GM21786 (cell line): ENCODE measurements at regions not wholly inside any gene's neighbourhood (a gene's known extent, or its start where the extent isn't known, plus 50 kb on each side); places are given as distances from the start of the nearest gene placed in this dataset.
"Not testable (repeated sequence)": the region's sequence is repeated elsewhere in the genome, so short reads cannot be mapped to it uniquely, and the experiment has no call there.

ENCODE experiments used
- ATAC-seq: cut with Tn5 transposase; IDR thresholded peaks from one replicate; pipeline ENCODE4 v1.9.1; 2021; ENCODE audit not compliant: unreplicated experiment

DNA sequence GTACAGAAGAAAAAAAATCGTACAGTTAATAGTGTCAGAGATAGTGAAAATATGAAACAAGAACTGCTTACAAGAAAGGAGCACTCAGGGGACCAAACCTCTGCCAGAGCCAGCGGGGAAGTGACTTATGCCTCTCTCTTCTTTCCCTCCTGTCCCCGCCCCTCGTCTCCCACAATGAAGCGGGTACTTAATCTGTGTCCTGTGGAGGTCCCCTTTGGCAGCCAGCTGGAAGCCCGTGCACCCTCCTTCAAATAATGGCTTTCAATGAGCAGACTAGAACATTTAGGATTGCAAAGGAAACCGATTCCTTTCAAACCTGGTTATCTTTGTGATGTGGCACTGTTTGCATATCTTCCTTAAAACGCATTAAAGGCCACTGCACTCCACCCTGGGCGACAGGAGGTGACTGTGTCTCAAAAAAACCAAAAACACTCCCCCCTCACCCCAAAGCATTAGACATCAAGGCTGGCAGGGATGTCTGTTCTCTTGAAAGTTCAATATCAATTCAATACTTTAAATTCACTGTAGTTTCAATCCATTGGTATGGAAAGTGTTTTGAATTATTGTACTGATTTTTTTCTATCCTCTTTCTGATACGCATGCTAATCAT is 51.7 kb downstream of the PPIAL4C start:
- ATAC-seq, result not testable (repeated sequence)

DNA sequence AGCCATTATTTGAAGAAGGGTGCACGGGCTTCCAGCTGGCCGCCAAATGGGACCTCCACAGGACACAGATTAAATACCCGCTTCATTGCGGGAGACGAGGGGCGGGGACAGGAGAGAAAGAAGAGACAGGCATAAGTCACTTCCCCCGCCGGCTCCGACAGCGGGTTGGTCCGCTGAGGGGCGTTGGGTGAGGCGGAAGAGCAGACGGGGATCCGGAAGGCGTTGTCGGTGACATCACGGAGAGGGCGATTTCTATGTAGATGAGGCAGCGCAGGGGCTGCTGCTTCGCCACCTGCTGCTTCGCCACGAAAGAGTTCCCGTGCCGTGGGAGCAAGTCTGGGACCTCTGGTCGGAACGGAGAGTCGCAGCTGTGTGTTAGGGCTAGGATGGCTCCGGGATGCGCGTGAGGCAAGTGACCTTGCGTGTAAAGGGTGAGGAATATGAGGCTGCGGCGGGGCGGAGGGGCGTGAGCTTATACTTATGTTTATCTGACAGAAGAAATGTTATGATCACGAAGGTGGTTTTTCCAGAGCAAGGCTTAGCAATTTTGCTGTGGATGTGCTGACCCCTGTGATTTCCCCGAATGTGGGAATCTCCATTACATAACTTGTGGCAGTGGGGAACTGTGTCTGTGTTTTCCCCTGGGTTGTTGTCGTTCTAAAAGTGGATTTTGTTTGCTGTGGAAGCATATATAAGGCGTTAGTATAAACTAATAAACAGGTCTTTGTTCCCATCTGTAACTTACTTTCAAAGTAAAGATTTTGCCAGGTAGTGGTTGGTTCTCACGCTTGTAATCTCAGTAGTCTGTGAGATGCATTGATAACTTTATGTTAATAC is 52.9 kb downstream of the PPIAL4C start:
- peak; percentile 95 for ATAC-seq

DNA sequence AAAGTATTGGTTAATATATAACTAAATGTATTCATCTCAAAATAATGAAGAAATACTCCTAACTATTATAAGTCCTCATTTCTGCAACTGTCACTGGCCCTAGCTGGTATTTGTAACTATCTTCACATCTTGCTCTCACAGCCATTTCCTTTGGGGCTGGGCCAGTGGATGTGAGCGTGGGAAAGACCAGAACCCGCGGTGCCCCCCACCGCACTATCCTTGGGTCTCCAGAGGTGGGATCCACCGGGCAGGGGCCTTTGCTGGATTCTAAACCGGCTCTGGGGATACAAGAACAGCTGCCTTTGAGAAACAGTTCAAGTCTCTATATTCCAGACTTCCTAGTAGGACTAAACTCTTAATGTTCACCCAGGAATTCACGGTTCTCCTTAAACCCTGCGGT is 54.8 kb downstream of the PPIAL4C start:
- ATAC-seq, result not testable (repeated sequence)

DNA sequence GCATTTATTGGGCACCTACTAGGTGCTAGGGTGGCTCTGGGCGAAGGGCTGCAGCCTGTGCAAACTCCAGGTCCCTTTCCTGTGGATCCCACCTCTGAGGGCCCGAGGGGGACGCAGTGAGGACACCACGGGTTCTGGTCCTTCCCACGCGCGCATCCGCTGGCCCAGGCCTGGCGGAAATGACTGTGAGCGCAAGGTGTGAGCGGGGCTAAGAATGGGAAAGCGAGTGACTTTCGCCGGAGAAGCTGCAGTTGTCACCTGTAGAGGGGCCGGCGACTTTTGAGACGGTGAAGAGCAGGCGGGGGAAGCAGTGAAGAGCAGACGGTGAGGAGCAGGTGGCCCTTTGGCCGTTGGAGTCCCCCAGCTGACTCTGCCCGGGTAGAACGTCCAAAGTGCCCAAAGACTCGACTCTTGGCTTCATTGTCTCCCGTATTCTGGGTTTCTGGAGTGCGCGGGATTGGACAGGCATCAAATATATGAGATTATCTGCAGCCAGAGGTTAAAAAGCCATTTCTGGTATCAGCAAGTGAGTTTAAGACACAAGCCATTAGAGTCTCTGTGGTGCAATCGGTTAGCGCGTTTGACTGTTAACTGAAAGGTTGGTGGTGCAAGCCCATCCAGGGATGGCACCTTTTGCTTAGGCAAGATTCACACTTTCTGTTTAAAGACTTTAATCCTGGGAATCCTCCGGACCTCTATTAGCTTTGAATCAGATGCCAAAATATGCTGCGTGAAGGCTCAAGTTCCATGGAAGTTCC is 55.4 kb downstream of the PPIAL4C start:
- not testable (repeated sequence) for ATAC-seq

DNA sequence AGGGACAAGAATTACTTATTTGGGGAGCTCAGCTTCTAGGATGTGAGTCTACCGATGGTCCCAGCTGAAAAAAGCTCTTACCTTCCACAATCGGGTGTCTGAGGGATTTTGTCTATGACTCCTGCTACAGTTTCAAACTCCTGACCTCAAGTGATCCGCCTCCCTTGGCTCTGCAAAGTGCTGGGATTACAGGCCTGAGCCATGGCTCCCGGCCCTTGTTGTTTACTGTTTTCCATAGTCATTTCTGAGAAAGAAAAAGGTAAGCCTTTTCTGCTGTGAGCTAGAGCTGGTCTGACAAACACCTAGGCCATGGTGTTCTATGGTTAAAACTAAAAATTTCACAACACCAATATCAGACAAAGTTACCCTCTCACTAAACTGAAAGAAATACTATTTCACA is 57.5 kb downstream of the PPIAL4C start:
- ATAC-seq, result not testable (repeated sequence)

DNA sequence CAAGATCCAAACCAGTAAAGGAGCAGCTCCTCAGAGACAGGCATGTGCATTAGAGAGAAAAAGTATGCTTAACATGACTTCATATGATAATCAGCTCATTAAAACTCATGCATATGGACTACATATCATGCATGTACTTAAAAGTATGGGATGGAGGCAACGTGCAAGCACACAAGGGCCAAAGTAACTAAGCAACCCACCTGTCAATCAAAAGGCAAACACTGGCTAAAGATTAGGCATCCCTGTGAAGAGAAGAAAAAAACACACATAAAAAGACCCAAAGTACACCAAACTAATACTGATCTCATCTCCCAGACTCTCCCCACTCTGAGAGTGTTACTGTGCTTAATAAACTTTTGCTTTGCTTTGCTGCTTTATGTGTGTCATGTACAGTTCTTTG is 61.2 kb downstream of the PPIAL4C start:
- ATAC-seq, result not testable (repeated sequence)

DNA sequence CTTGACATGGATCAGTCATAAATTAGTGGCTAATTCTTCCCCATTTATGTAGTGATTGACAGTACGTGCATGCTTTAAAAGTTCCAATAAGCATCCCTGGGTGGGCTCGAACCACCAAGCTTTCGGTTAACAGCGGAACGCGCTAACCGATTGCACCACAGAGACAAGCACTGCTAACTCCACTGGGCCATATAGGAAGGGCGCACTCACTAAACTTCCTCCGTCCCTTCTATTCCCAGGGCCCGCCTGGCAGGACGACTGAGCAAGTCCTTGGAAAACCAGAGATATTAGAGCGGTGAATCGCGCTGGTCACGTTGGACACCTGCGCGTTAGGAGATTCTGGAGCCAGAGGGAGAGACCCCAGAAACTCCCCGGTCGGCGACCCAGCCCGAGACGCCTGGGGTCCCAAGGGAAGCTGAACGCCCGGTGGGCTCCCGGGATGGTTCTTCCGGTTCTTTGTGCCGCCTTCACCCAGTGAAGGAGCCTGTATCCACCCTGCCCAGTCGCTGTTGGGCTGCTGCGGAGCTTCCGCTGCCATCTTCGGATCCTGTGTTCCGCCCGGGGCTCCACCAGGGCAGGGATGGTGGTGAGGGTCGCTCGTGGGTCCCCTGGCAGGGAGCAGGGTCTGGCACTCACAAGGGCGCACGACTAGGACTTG is 62.8 kb downstream of the PPIAL4C start:
- not testable (repeated sequence) for ATAC-seq

DNA sequence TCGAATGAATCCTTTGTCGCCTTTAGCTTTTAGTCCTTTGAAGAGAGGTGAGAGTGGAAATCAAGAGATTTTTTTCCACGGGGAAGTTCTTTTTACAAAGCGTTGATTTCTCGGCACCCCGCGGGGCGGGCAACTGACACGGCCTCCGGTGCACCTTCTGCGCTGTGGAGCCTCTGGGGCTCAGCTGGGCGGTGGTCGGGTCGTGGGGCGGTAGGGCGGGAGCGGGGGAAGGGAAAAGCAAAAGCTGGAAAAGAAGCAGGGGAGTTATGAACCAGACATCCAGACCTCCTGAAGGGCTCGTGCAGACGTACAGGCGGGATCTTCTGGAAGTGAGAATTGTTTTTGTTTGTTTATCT is 63.3 kb downstream of the PPIAL4C start:
- ATAC-seq, result not testable (repeated sequence)

DNA sequence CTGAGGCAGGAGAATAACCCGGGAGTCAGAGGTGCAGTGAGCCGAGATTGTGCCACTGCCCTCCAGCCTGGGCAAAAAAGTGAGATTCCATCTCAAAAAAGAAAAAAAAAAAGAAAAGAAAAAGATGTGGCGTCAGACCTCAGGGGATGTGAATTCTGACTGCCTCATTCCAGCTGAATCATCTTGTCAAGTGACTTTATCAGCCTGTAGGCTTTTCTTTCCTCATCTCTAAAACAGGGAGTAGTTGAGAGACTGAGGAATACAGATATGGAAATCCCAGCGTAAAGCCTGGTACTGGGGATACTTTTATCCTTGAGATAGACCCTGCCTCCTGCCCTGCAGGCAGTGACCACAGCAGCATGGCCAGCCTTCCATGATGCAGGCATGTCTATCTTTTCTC is 74.1 kb downstream of the PPIAL4C start:
- ATAC-seq, result not testable (repeated sequence)

DNA sequence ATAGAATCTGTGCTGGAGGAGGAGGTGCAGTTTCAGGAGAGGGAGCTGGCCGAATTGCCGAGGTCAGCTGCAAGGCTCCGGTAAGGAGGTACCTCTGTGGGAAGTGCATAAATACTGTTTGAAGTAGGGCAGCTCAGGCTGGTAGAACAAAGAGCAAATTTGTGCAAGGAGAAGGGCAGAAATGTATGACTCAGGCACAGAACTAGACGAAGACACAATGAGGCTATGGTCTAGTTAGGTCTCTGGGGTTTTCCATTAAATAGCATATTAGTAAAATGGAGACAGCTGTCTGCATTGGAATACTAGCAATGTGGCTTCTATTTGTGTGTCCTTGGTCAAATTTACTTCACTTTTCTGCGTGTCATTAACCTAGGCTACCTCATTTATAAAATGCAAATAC is 74.5 kb downstream of the PPIAL4C start:
- not testable (repeated sequence) for ATAC-seq

DNA sequence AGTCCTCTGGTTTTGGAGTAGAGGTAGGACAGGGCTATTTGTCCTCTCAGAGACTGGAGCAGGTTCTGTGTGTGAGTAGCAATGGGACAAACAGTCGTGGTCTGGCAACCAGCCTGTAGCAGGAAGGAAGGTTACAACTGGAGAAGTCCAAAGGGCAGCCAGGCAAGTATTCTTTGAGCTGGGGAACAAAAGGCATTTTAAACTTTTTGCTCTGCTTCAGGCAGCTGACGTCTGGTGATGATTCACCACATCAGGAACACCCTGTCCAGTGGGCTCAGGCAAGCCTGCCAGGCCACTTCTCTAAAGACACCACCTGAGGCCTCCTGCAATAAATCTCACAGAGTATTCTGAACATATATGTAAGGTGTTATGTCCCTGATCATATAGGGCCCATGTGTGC is 81.0 kb downstream of the PPIAL4C start:
- ATAC-seq, result not testable (repeated sequence)

DNA sequence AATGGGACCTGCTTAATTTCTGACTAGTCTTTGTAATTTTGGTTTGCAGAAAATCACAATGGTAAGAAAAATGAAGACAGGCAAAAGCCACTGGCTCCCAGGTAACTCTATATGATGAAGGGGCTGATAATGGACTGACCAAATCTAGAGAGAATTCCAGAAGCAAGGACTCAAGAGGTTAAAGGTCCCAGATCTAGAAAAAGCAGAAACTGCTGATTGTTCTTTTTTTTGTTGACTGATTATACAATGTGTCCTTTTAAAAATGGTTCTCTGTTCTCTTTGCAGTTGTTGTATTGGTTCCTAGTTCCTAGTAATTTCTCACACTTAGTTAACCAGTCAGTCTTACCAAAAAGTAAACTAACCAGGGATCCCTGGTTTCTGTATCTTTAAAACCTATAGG is 81.4 kb downstream of the PPIAL4C start:
- ATAC-seq, result not testable (repeated sequence)

DNA sequence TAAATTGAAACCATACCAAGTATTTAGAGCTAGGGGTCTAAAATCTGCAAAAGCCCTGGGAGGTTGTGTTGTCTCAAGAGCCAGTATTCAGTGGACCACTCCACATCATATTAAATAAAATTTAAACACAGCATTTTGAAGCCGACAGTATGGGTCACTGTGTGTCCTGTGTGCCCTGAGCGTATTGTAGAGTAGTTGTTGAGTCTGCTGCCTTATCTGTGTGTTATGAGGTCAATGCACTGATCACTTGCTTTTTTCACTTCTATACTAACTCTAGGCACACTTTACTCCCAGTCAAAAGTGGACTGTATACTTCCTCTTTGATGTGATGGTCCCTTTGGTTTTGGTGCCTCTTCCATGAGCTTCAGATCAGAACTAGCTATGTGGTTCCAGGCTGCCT is 81.9 kb downstream of the PPIAL4C start:
- not testable (repeated sequence) for ATAC-seq

DNA sequence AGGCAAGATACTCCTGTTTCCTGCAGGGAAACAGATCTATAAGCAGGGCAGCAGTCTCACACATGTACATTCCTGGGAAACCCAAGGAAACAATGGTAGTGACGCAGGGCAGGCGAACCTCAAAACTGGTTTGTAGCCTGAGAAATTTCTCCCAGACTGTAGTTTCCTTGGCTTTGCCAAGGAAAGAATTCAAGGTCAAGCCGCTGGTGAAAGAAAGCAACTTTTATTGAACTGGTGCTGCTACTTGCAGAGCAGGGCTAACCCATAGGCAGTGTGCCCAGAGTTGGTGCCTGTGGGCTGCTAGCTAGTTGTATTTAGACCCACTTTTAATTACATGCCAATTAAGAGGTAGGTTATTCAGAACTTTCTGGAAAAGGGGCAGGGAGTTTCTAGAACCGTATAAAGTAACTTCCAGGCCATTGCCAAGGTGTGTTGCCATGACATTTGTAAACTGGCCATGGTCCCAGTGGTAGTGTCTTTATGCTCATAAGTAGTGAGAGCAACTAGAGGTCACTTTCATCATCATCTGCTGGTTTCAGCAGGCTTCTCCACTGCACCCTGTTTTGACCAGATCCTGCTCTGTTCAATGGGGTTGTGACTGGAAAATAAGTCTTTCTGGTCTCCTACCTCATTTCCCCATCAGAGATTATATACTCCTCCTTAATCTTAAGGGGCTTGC is 89.7 kb downstream of the PPIAL4C start:
- ATAC-seq, result not testable (repeated sequence)

DNA sequence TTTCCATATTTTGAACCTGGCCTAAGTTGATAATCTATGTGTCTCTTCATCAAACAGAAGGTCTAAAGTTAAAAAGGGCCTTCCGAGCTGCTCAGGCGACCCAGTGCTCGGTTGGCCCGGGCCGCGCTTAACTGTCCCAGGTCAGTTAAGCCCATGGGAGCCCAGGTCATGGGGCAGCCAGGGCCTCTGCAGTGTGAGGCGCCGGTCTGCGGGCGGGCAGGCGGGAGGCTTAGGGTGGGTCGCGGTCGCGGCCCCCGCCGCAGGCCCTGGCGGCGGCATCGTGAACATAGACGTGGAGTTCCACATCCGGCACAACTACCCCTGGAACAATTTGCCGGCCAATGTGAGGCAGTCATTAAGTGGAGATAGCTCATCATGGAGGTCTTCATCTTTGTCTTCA is 91.3 kb downstream of the PPIAL4C start:
- not testable (repeated sequence) for ATAC-seq

DNA sequence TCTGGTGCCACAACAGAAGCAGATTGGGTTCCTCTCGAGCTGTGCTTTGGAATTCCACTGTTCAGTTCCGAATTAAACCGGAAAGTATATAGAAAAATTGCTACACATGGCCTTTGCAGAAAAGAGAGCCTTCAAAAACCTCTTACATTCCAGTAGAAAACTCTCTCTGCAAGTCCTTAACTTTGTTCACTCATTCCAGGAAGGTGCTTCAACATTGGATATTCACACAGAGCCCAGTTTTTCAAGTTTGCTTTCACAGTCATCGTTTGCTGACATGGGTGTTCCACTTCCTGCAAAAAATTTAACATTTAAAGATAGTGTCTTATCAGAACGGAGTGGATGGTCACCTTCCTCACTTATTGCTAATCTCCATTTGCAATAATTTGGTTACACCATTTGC is 93.7 kb downstream of the PPIAL4C start:
- ATAC-seq, result not testable (repeated sequence)

DNA sequence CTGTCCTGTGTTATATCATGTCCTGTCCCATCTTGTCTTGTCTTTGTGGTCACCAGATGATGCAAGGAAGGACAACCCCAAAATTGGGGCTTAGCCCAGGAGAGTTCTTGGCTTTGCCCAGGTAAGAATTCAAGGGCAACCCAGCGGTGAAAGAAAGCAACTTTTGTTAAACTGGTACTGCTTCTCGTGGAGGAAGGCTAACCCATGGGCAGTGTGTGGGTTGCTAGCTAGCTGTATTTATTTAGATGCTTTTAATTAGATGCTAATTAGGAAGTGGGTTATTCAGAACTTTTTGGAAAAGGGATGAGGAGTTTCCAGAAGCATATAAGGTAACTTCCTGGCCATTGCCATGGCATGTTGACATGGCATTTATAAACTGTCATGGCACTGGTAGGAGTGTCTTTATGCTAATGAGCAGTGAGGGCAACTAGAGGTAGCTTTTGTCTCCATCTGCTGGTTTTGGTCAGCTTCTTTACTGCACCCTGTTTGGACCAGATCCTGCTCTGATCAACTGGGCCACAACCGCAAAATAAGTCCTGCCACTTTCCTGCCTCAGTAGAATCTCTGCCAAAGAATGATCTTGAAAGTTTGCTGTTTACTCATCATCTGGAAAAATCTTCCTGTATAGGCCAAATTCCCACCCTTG is 95.8 kb upstream of the FCGR1A start:
- not testable (repeated sequence) for ATAC-seq

DNA sequence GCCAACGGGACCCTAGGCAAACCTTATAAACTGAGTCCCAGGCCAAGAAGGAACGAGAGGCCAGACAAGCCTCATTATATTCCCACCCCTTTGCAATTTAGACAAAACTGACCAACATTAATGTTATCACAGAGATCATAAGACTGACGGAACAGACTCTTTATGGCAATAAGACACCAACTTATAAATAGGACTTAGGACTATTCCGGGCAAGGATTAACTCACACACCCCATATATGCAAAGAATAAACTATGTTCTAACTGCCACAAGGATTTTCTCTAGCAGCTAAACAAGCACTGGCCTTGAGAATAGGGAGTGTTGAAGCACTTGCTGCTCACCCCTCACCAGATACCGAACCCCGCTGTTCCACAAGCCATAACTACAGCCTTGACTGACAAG is 91.1 kb upstream of the FCGR1A start:
- not testable (repeated sequence) for ATAC-seq

DNA sequence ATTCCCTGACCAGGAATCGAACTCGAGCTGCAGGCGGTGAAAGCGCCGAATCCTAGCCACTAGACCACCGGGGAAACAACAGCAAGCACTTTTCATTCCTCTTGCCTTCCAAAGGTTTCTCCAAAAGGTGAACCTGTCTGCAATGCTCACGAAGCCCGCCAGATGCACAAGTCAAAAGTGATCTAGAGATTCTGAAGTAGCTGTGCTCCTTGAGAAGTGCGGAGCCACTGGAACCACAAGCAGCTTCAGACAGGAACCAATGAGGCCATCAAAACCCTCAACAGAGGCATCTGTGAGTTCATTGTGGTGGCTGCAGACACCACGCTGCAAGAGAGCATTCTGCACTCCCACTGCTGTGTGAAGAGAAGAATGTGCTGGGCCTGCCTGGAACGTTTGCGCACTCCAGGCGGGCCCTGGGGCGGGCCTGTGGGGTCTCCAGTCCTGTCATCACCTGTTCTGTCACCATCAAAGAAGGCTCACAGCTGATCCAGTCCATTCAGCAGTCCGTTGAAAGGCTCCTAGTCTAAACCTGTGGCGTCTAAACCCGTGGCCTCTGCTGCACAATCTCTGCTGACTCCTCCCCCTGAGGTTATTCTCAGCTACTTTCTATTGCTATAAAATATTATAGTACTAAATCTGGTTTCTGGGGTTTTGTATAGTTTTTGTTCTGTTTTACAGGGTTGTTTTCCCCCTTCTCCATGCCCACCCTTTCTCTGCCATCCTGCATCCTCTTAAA is 89.5 kb upstream of the FCGR1A start:
- ATAC-seq, result not testable (repeated sequence)
